WTC11 (cell line): ENCODE measurements at regions not wholly inside any gene's neighbourhood (a gene's known extent, or its start where the extent isn't known, plus 50 kb on each side); places are given as distances from the start of the nearest gene placed in this dataset.

Experiments used
- ATAC-seq: fragments of 200-7000 bp; cut with Tn5 transposase; 2 replicates; pipeline ENCODE4 v1.10.0; 2021; ENCODE audit warnings: mild to moderate bottlenecking, moderate library complexity
- CTCF ChIA-PET: fragments of 300-600 bp; sonication (Branson Sonifier 250); formaldehyde crosslinking; loops from one replicate; lab custom pipeline; 2021; ENCODE audit warnings: antibody characterized with exemption; lab: Charles Lee
- POLR2A ChIA-PET: fragments of 350-600 bp; sonication (Branson Sonifier 250); formaldehyde crosslinking; loops from one replicate; lab custom pipeline; 2021; ENCODE audit warnings: antibody characterized with exemption; lab: Charles Lee
- DNase-seq: peaks from one replicate; pipeline ENCODE4 v3.0.0; 2021; ENCODE audit warnings: low spot score
- H3K27ac Mint-ChIP-seq: 2 replicates; pipeline ENCODE4 v1.8.0; 2021; ENCODE audit warnings: mixed read lengths
- H3K27me3 Mint-ChIP-seq: 2 replicates; pipeline ENCODE4 v1.8.0; 2021; ENCODE audit warnings: low read depth, mild to moderate bottlenecking, moderate library complexity, mixed read lengths
- H3K36me3 Mint-ChIP-seq: 2 replicates; pipeline ENCODE4 v1.8.0; 2021; ENCODE audit warnings: mixed read lengths
- H3K4me1 Mint-ChIP-seq: 2 replicates; pipeline ENCODE4 v1.8.0; 2022; ENCODE audit warnings: mixed read lengths
- H3K4me3 Mint-ChIP-seq: 2 replicates; pipeline ENCODE4 v1.8.0; 2021; ENCODE audit warnings: mild to moderate bottlenecking, moderate library complexity, mixed read lengths
- H3K9me3 Mint-ChIP-seq: 2 replicates; pipeline ENCODE4 v1.8.0; 2021; ENCODE audit warnings: mixed read lengths
- CREM ChIP-seq: sonication (generic); formaldehyde crosslinking; IDR thresholded peaks from 2 replicates; pipeline ENCODE4 v1.8.1; 2022; ENCODE audit warnings: mild to moderate bottlenecking, missing genetic modification reagents, moderate library complexity
- FOXP1 ChIP-seq: sonication (generic); formaldehyde crosslinking; IDR thresholded peaks from 2 replicates; pipeline ENCODE4 v1.8.0; 2022; ENCODE audit warnings: missing genetic modification reagents, mild to moderate bottlenecking, moderate library complexity, borderline replicate concordance
- GABPB1 ChIP-seq: sonication (generic); formaldehyde crosslinking; IDR thresholded peaks from 2 replicates; pipeline ENCODE4 v1.8.1; 2023; ENCODE audit warnings: mild to moderate bottlenecking, missing genetic modification reagents
- GTF2I ChIP-seq: fragments of 250-450 bp; sonication (Bioruptor Pico); conservative IDR thresholded peaks from 2 replicates; pipeline ENCODE4 v1.4.0; 2021; ENCODE audit warnings: mild to moderate bottlenecking
- HMGA2 ChIP-seq: fragments of 250-450 bp; sonication (Bioruptor Pico); IDR thresholded peaks from 2 replicates; pipeline ENCODE4 v1.4.0; 2021; ENCODE audit warnings: mild to moderate bottlenecking, moderate library complexity
- JAZF1 ChIP-seq: fragments of 250-450 bp; sonication (Bioruptor Pico); IDR thresholded peaks from 2 replicates; pipeline ENCODE4 v1.9.0; 2021; ENCODE audit warnings: moderate library complexity, mild to moderate bottlenecking, inconsistent platforms
- JUN ChIP-seq: sonication (generic); formaldehyde crosslinking; IDR thresholded peaks from 2 replicates; pipeline ENCODE4 v1.8.0; 2023; ENCODE audit warnings: mild to moderate bottlenecking, missing genetic modification reagents
- TP53 ChIP-seq: sonication (generic); formaldehyde crosslinking; IDR thresholded peaks from 2 replicates; pipeline ENCODE4 v1.8.1; 2023; ENCODE audit warnings: mild to moderate bottlenecking, missing genetic modification reagents
- ZNF138 ChIP-seq: sonication (generic); formaldehyde crosslinking; conservative IDR thresholded peaks from 2 replicates; pipeline ENCODE4 v1.8.1; 2022; ENCODE audit warnings: mild to moderate bottlenecking, moderate library complexity, missing genetic modification reagents
- ZNF263 ChIP-seq: sonication (generic); formaldehyde crosslinking; IDR thresholded peaks from 2 replicates; pipeline ENCODE4 v1.8.1; 2022; ENCODE audit warnings: low read depth, mild to moderate bottlenecking, moderate library complexity, missing genetic modification reagents
- ZNF317 ChIP-seq: sonication (generic); formaldehyde crosslinking; IDR thresholded peaks from 2 replicates; pipeline ENCODE4 v1.8.1; 2023; ENCODE audit warnings: low read depth, mild to moderate bottlenecking, moderate library complexity, missing genetic modification reagents, borderline replicate concordance
- ZNF396 ChIP-seq: fragments of 250-450 bp; sonication (Bioruptor Pico); IDR thresholded peaks from 2 replicates; pipeline ENCODE4 v1.8.0; 2021; ENCODE audit warnings: mild to moderate bottlenecking, moderate library complexity, borderline replicate concordance
- ZNF671 ChIP-seq: fragments of 250-450 bp; sonication (Bioruptor Pico); IDR thresholded peaks from 2 replicates; pipeline ENCODE4 v1.8.0; 2021; ENCODE audit warnings: mild to moderate bottlenecking
- TF ChIP-seq, protein P1 (sequence below): sonication (generic); formaldehyde crosslinking; IDR thresholded peaks from 2 replicates; pipeline ENCODE4 v1.8.0; 2023; ENCODE audit warnings: missing genetic modification reagents
- TF ChIP-seq, protein P2 (sequence below): fragments of 200-600 bp; IDR thresholded peaks from 2 replicates; pipeline ENCODE4 v1.8.0; 2022; ENCODE audit warnings: antibody characterized with exemption
- TF ChIP-seq, protein P3 (sequence below): sonication (generic); formaldehyde crosslinking; IDR thresholded peaks from 2 replicates; pipeline ENCODE4 v1.8.1; 2022; ENCODE audit warnings: missing genetic modification reagents, borderline replicate concordance
- TF ChIP-seq, protein P4 (sequence below): sonication (generic); formaldehyde crosslinking; conservative IDR thresholded peaks from 2 replicates; pipeline ENCODE4 v1.8.1; 2023; ENCODE audit warnings: mild to moderate bottlenecking, low read depth, missing genetic modification reagents, moderate library complexity
- TF ChIP-seq, protein P5 (sequence below): sonication (generic); formaldehyde crosslinking; conservative IDR thresholded peaks from 2 replicates; pipeline ENCODE4 v1.8.1; 2022; ENCODE audit warnings: mild to moderate bottlenecking, missing genetic modification reagents
- TF ChIP-seq, protein P6 (sequence below): sonication (generic); formaldehyde crosslinking; IDR thresholded peaks from 2 replicates; pipeline ENCODE4 v1.8.1; 2022; ENCODE audit warnings: low read depth, missing genetic modification reagents, borderline replicate concordance
- TF ChIP-seq, protein P7 (sequence below): sonication (generic); formaldehyde crosslinking; IDR thresholded peaks from 2 replicates; pipeline ENCODE4 v1.8.1; 2023; ENCODE audit warnings: mild to moderate bottlenecking, missing genetic modification reagents
- TF ChIP-seq, protein P8 (sequence below): sonication (generic); formaldehyde crosslinking; IDR thresholded peaks from 2 replicates; pipeline ENCODE4 v1.8.1; 2022; ENCODE audit warnings: mild to moderate bottlenecking, missing genetic modification reagents, moderate library complexity, borderline replicate concordance
- TF ChIP-seq, protein P9 (sequence below): fragments of 250-450 bp; sonication (Bioruptor Pico); IDR thresholded peaks from 2 replicates; pipeline ENCODE4 v1.8.0; 2021; ENCODE audit warnings: mild to moderate bottlenecking

DNA sequence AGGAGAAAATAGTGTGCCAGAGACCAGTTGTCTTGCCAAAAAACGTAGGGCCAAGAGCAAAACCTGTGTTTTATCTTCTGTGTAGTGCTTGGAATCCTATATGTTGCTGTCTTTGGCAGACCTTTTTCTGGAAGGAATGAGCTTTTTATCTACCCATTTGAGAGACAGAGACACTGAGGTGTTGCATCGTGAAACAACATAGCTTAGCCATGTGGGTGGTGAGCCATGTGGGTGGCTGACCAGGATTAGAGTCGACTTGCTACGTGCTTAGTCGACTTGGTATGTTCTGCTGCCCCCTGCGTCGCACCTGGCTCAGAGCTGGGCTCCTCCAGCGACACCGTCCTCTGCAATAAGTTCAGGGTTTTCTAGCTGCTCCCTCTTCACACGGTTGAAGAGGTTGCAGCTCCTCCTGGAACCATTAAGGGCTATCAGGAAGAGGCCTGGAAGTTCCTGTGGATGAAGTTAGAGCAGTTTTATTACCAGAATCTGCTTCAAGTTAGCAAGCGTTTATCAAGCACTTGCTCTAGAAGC lies 175.8 kb downstream of the SH2D4B start:
- H3K27ac Mint-ChIP-seq: no peak overlapping the region
- no peaks in the 10 kb centered on the region for H3K9me3 Mint-ChIP-seq
- CTCF ChIA-PET: interaction anchor here (0.8 to 2.7 kb wide), 7 partner anchors 13 to 232 kb away, joined by 3 to 9 read pairs (median 6); no protein-coding TSS in a partner anchor
- peak; percentile 78 for ATAC-seq
- H3K36me3 Mint-ChIP-seq: no peaks in the 10 kb centered on the region
- TF ChIP-seq, protein P1, sequence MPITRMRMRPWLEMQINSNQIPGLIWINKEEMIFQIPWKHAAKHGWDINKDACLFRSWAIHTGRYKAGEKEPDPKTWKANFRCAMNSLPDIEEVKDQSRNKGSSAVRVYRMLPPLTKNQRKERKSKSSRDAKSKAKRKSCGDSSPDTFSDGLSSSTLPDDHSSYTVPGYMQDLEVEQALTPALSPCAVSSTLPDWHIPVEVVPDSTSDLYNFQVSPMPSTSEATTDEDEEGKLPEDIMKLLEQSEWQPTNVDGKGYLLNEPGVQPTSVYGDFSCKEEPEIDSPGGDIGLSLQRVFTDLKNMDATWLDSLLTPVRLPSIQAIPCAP: no peak
- TF ChIP-seq, protein P2, sequence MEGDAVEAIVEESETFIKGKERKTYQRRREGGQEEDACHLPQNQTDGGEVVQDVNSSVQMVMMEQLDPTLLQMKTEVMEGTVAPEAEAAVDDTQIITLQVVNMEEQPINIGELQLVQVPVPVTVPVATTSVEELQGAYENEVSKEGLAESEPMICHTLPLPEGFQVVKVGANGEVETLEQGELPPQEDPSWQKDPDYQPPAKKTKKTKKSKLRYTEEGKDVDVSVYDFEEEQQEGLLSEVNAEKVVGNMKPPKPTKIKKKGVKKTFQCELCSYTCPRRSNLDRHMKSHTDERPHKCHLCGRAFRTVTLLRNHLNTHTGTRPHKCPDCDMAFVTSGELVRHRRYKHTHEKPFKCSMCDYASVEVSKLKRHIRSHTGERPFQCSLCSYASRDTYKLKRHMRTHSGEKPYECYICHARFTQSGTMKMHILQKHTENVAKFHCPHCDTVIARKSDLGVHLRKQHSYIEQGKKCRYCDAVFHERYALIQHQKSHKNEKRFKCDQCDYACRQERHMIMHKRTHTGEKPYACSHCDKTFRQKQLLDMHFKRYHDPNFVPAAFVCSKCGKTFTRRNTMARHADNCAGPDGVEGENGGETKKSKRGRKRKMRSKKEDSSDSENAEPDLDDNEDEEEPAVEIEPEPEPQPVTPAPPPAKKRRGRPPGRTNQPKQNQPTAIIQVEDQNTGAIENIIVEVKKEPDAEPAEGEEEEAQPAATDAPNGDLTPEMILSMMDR: no peak
- TF ChIP-seq, protein P3, sequence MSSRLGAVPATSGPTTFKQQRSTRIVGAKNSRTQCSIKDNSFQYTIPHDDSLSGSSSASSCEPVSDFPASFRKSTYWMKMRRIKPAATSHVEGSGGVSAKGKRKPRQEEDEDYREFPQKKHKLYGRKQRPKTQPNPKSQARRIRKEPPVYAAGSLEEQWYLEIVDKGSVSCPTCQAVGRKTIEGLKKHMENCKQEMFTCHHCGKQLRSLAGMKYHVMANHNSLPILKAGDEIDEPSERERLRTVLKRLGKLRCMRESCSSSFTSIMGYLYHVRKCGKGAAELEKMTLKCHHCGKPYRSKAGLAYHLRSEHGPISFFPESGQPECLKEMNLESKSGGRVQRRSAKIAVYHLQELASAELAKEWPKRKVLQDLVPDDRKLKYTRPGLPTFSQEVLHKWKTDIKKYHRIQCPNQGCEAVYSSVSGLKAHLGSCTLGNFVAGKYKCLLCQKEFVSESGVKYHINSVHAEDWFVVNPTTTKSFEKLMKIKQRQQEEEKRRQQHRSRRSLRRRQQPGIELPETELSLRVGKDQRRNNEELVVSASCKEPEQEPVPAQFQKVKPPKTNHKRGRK: no peak
- TF ChIP-seq JAZF1 (CRISPR knock-in tag) (no peak), ZNF138 (CRISPR knock-in tag) (no peak), GABPB1 (CRISPR knock-in tag) (no peak), GTF2I (CRISPR knock-in tag) (no peak; the same call in 1 of the 2 replicates), ZNF317 (no peak), ZNF263 (no peak), ZNF396 (no peak), JUN (CRISPR knock-in tag) (no peak)
- TF ChIP-seq, protein P4, sequence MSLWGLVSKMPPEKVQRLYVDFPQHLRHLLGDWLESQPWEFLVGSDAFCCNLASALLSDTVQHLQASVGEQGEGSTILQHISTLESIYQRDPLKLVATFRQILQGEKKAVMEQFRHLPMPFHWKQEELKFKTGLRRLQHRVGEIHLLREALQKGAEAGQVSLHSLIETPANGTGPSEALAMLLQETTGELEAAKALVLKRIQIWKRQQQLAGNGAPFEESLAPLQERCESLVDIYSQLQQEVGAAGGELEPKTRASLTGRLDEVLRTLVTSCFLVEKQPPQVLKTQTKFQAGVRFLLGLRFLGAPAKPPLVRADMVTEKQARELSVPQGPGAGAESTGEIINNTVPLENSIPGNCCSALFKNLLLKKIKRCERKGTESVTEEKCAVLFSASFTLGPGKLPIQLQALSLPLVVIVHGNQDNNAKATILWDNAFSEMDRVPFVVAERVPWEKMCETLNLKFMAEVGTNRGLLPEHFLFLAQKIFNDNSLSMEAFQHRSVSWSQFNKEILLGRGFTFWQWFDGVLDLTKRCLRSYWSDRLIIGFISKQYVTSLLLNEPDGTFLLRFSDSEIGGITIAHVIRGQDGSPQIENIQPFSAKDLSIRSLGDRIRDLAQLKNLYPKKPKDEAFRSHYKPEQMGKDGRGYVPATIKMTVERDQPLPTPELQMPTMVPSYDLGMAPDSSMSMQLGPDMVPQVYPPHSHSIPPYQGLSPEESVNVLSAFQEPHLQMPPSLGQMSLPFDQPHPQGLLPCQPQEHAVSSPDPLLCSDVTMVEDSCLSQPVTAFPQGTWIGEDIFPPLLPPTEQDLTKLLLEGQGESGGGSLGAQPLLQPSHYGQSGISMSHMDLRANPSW (CRISPR knock-in tag): no peak
- TF ChIP-seq, protein P5, sequence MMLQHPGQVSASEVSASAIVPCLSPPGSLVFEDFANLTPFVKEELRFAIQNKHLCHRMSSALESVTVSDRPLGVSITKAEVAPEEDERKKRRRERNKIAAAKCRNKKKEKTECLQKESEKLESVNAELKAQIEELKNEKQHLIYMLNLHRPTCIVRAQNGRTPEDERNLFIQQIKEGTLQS (CRISPR knock-in tag): no peak
- TF ChIP-seq, protein P6, sequence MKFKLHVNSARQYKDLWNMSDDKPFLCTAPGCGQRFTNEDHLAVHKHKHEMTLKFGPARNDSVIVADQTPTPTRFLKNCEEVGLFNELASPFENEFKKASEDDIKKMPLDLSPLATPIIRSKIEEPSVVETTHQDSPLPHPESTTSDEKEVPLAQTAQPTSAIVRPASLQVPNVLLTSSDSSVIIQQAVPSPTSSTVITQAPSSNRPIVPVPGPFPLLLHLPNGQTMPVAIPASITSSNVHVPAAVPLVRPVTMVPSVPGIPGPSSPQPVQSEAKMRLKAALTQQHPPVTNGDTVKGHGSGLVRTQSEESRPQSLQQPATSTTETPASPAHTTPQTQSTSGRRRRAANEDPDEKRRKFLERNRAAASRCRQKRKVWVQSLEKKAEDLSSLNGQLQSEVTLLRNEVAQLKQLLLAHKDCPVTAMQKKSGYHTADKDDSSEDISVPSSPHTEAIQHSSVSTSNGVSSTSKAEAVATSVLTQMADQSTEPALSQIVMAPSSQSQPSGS (CRISPR knock-in tag): no peak
- TF ChIP-seq, all 79 proteins: peak for 0
- H3K4me1 Mint-ChIP-seq: peaks cover 19% of the 10 kb centered on the region
- no peak for DNase-seq
- H3K27me3 Mint-ChIP-seq: no peaks in the 10 kb centered on the region
- POLR2A ChIA-PET: no interaction called here
- H3K4me3 Mint-ChIP-seq: no peak overlapping the region

DNA sequence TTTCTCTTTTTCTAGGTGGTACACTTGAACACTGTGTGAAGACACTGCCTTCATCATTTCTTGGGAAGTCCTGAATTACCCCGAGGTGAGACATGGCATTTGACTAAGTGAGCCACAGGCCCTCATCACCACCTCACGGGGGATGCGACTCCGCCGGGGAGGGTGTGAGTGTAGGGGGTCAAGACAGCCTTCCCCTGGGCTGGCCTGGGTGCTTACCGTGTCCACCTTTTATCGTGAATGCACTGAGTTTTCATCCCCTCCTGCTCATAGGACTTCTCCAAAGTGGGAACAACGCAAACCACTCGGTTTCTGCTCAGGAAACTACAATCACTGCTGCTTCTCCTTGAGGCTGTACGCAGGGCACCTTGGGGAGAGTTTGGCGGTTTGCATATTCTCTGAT lies 176.9 kb downstream of the SH2D4B start:
- Mint-ChIP-seq H3K9me3 (no peaks in the 10 kb centered on the region), H3K27ac (no peak overlapping the region), H3K27me3 (no peaks in the 10 kb centered on the region), H3K4me3 (no peak overlapping the region), H3K36me3 (no peaks in the 10 kb centered on the region), H3K4me1 (peaks cover 19% of the 10 kb centered on the region)
- ChIA-PET CTCF (interaction anchor here (1.1 to 2.7 kb wide), 4 partner anchors 13 to 210 kb away, joined by 3 to 9 read pairs (median 6); no protein-coding TSS in a partner anchor), POLR2A (no interaction called here)
- ATAC-seq (no peak), DNase-seq (no peak)
- no peak for TF ChIP-seq TP53 (CRISPR knock-in tag)
- no peak for TF ChIP-seq GTF2I (CRISPR knock-in tag)
- TF ChIP-seq, protein P1: no peak
- TF ChIP-seq, protein P7, sequence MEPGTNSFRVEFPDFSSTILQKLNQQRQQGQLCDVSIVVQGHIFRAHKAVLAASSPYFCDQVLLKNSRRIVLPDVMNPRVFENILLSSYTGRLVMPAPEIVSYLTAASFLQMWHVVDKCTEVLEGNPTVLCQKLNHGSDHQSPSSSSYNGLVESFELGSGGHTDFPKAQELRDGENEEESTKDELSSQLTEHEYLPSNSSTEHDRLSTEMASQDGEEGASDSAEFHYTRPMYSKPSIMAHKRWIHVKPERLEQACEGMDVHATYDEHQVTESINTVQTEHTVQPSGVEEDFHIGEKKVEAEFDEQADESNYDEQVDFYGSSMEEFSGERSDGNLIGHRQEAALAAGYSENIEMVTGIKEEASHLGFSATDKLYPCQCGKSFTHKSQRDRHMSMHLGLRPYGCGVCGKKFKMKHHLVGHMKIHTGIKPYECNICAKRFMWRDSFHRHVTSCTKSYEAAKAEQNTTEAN (CRISPR knock-in tag): no peak
- no peak for TF ChIP-seq ZNF671 (CRISPR knock-in tag)
- TF ChIP-seq, protein P8, sequence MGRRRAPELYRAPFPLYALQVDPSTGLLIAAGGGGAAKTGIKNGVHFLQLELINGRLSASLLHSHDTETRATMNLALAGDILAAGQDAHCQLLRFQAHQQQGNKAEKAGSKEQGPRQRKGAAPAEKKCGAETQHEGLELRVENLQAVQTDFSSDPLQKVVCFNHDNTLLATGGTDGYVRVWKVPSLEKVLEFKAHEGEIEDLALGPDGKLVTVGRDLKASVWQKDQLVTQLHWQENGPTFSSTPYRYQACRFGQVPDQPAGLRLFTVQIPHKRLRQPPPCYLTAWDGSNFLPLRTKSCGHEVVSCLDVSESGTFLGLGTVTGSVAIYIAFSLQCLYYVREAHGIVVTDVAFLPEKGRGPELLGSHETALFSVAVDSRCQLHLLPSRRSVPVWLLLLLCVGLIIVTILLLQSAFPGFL (CRISPR knock-in tag): no peak
- no peak for TF ChIP-seq CREM
- TF ChIP-seq HMGA2 (CRISPR knock-in tag): no peak
- TF ChIP-seq, protein P9, sequence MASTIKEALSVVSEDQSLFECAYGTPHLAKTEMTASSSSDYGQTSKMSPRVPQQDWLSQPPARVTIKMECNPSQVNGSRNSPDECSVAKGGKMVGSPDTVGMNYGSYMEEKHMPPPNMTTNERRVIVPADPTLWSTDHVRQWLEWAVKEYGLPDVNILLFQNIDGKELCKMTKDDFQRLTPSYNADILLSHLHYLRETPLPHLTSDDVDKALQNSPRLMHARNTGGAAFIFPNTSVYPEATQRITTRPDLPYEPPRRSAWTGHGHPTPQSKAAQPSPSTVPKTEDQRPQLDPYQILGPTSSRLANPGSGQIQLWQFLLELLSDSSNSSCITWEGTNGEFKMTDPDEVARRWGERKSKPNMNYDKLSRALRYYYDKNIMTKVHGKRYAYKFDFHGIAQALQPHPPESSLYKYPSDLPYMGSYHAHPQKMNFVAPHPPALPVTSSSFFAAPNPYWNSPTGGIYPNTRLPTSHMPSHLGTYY (CRISPR knock-in tag): no peak
- TF ChIP-seq FOXP1 (CRISPR knock-in tag): no peak
